Ammon's horn (tissue), 1 donor: ENCODE measurements at regions not wholly inside any gene's neighbourhood (a gene's known extent, or its start where the extent isn't known, plus 50 kb on each side); places are given as distances from the start of the nearest gene placed in this dataset.
A peak's percentile ranks its signal among the peaks of the same experiment; 100 is the strongest.

Source experiments
- DNase-seq: peaks from one replicate; pipeline ENCODE4 v3.0.0-alpha.2; 2016; ENCODE audit warnings: low spot score

GRCh38 chr6:165229216-165229615 is 80.2 kb downstream of the C6orf118 start:
- DNase-seq: no peak

DNA sequence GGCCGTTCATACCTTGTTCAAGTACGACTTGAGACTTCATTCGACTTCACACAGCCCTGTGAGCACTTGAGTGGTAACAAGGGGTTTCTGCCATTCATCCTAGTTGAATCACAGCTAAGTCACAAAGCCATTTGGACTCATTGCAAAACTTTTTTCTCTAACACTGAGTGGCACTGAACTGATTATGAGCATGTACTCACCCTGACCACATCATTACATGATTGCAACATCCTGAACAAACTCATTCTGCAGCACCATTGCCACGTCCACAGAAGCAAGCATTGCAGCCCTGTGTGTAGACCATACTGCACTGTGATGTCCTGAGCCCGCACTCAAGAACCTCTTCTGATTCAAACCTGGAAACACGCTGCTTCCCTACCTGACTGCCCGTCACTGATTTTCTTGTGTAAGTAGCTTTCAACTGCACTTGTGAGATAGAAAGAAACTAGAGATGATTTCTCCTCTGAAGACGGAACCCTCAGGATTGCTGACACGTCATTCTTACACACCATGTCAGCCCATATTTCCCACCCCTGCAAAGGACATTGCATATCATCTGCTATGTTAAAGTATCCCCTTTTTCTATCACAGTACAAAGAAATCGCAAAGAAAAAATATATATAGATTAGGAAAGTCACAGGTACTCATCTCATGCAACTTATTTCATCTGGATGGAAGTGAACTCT is 81.6 kb downstream of the C6orf118 start:
- DNase-seq: no peak

DNA sequence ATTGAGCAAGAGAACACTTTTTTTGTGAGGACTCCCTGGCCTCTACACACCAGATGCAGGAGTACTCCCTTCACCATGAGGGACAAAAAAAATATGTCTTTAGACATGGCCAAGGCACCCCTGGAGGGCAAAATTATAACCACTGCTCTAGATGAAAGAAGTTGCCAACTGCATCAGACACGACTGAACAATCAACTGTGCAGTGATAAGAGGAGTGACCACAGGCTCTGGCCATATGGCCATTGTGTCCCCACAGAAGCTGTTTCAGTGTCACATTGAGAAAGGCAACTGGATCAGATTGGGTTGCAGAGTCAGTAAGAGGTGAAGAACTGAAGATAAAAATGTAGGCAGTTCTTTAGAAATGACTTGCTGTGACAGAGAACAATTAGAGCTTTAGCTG is 85.7 kb downstream of the C6orf118 start:
- DNase-seq: no peak

- DNase-seq: no peak
Measured at GRCh38 chr6:165223101-165223500, 86.3 kb downstream of the C6orf118 start.

DNA sequence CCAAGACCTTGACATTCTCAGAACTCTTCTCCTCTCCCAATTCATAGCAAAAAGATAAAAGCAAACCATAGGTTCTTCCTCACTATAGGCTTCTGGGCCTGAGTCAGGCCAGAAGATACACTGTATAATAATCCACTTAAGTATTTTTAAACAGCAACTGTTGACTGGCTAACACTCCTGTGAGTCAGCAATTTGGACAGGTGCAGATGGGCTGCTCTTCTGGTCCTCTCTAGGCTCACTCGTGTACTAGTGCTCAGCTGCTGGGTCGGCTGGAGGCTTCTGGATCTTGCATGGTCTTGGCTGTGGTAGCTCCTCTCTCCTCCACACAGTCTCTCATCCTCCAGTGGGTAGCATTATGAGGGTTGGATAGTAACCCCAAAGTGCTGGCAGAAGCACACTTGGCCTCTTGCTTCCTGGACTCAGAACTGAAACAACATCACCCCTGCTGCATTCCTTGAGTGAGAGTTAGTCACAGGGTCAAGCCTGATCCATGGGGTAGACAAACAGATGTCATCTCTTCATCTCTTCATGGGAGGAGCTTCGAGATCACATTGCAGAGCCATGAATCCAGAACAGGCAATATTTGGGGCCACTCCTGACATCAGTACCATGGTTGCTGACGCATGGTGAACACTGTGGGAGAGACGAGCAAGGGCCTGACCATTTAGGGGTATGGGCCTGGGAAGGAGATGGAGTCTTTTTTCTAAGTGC is 86.9 kb downstream of the C6orf118 start:
- DNase-seq: no peak

- no peak for DNase-seq
Measured at GRCh38 chr6:165220045-165220444, 89.4 kb downstream of the C6orf118 start.

- no peak for DNase-seq
Measured at GRCh38 chr6:165219629-165220028, 89.8 kb downstream of the C6orf118 start.

DNA sequence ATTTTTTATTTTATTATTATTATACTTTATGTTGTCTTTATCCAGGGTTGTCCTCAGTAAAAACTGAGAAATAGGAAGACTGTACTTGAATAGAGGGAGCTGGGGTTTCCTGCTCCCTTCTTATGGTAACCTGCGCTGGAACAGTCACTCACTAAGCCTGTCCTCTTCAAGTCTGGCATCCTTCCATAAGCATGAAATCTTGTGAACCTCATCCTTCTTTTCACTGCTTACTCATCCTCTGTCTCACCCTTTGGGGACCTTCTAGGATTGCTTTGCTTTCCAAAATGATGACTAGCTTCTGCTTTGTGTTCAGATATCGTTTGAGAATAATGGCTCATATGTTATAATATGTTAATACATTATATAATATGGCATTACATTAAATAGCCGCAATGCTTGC is 90.6 kb downstream of the C6orf118 start:
- DNase-seq: no peak

GRCh38 chr6:165206798-165207197 is 102.6 kb downstream of the C6orf118 start:
- no peak for DNase-seq

GRCh38 chr6:165205632-165206031 is 103.8 kb downstream of the C6orf118 start:
- DNase-seq: no peak

DNA sequence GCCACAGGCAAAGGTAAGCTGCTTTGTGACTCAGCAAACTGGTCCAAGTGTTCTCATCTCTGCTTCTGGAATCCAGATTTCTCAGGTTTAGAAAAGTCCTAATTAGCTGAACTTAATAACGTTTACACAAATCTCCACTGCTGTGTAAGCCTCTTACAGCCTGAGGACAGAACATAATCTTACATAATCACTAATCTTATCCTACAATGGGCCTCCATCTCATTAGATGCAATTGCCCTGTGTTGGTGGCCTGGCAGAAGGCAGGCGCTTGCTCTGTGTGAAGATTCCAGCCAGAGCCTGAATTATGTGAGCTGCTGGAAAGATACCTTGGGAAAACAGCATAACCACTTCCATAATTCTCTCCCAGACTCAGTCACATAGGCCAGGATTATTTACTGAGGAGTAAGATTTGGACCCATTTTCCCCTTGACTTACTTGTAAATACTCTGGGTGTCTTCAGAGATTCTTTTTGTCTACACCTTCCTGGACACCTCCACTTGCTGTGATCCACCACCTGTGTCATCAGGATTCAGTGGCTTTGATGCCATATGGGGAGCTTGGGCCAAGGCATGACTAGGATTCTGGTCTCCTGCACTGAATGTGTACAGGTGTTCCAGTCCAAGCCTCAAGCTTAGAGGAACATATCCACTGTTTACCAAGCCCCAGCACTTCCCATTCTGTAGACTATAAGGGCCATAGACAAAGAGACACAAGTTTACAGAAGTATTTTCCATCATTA is 104.4 kb downstream of the C6orf118 start:
- no peak for DNase-seq

- no peak for DNase-seq
Measured at GRCh38 chr6:165200178-165200577, 109.2 kb downstream of the C6orf118 start.

DNA sequence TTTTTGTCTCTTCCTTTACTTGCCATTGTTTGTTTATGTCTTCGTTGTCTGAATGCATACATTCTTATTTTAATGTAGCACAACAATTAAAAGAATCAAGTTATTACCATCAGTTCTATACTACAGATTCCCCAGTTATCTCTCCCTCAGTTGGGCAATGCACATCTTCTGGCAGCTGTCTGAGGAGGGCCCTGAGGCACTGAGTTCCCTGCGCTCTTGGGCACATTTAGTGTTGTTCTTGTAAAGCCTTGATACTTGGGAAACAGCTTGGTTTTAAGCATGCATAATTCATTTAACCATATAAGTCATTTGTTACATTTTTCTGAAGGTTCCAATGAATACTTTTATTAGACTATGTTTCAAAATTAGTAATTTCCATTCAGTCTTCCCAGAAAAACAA is 117.9 kb downstream of the C6orf118 start:
- no peak for DNase-seq

GRCh38 chr6:165186441-165187205 is 122.8 kb downstream of the C6orf118 start:
- DNase-seq: no peak

GRCh38 chr6:165186041-165186440 is 123.4 kb downstream of the C6orf118 start:
- no peak for DNase-seq

- DNase-seq: peak; percentile 79
Measured at GRCh38 chr6:165184192-165184979, 125.0 kb downstream of the C6orf118 start.

- DNase-seq: no peak
Measured at GRCh38 chr6:165183496-165184140, 125.8 kb downstream of the C6orf118 start.

GRCh38 chr6:165183071-165183470 is 126.3 kb downstream of the C6orf118 start:
- no peak for DNase-seq

DNA sequence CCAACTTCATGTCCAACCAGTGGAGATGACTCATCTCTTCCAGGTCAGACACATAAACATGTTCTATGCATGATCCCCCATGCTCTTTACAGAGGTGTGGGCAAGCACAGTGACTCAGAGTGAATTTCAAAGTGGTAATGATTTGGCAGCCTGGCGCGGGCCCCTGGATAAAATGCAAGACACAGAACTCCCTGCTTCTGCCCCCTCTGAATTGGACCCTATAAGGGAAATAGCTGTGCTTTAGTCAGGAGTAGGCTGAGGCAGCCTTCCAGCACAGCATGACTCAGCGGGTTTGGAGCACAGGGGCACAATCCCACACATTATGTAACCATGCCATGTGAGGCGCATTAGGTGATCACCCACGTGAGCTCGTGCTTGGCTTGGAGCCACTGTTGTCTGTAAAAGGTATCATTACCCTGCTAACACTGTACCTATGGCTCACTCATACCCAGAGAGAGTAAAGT is 127.4 kb downstream of the C6orf118 start:
- DNase-seq: peak; percentile 37

DNA sequence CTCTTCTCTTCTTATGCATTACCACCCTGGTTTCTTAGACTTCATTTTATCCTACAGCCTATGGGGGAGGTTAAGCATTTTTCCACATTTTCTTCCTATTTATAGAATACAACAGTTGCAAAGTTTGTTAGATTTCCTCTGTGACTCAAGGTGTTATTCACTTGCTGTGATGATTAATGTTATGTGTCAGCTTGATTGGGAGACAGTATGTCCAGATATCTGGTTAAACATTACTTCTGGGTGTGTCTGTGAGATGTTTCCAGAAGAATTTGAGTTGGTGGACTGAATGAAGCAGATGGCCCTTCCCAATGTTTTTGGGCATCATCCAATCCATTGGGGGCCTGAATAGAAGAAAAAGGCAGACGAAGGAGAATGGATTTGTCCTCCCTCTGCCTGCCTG is 131.3 kb downstream of the C6orf118 start:
- no peak for DNase-seq

GRCh38 chr6:165173484-165173883 is 135.9 kb downstream of the C6orf118 start:
- no peak for DNase-seq
